ENCODE measurements at regions not wholly inside any gene's neighbourhood (a gene's known extent, or its start where the extent isn't known, plus 50 kb on each side); places are given as distances from the start of the nearest gene placed in this dataset.

- Histone ChIP-seq H3K79me2 (replicated peaks; ENCODE audit: insufficient read depth, low read length) (no peaks in the 10 kb centered on the region), H3K4me3 (ENCODE audit: low read length) (no peak overlapping the region), H3K4me2 (ENCODE audit: low read length) (no peak overlapping the region), H4K20me1 (ENCODE audit: insufficient read depth) (no peaks in the 10 kb centered on the region), H3K9ac (ENCODE audit: low read length) (no peak overlapping the region), H3K9me2 (ENCODE audit: insufficient read depth, low read length) (no peaks in the 10 kb centered on the region), H3K27ac (ENCODE audit: low read length) (peak overlapping the region; percentile 19), H3K27me3 (ENCODE audit: insufficient read depth, low read depth, low read length) (no peaks in the 10 kb centered on the region), H3F3A (ENCODE audit: insufficient read depth, low read length, poor library complexity, severe bottlenecking) (peaks cover 4% of the 10 kb centered on the region), H3K36me3 (ENCODE audit: insufficient read depth, low read length) (no peaks in the 10 kb centered on the region), H2AFZ (ENCODE audit: low read depth, low read length) (no peak overlapping the region), H3K9me3 (ENCODE audit: low read length) (no peaks in the 10 kb centered on the region)
- TF ChIP-seq MXI1 (conservative IDR thresholded peaks at IDR 0.05; ENCODE audit: poor library complexity, severe bottlenecking) (no peak), REST (IDR thresholded peaks at IDR 0.05; ENCODE audit: borderline replicate concordance) (no peak), TAF1 (IDR thresholded peaks at IDR 0.05; ENCODE audit: low read depth) (no peak), EZH2 (IDR thresholded peaks at IDR 0.05; ENCODE audit: borderline replicate concordance, insufficient read depth, low read length, poor library complexity, severe bottlenecking) (no peak), SMC3 (conservative IDR thresholded peaks at IDR 0.05; ENCODE audit: poor library complexity) (no peak), EP300 (conservative IDR thresholded peaks at IDR 0.05; ENCODE audit: poor library complexity, severe bottlenecking) (no peak), RAD21 (conservative IDR thresholded peaks at IDR 0.05) (no peak), POLR2AphosphoS5 (IDR thresholded peaks at IDR 0.05) (no peak)
- TF ChIP-seq, protein P1, sequence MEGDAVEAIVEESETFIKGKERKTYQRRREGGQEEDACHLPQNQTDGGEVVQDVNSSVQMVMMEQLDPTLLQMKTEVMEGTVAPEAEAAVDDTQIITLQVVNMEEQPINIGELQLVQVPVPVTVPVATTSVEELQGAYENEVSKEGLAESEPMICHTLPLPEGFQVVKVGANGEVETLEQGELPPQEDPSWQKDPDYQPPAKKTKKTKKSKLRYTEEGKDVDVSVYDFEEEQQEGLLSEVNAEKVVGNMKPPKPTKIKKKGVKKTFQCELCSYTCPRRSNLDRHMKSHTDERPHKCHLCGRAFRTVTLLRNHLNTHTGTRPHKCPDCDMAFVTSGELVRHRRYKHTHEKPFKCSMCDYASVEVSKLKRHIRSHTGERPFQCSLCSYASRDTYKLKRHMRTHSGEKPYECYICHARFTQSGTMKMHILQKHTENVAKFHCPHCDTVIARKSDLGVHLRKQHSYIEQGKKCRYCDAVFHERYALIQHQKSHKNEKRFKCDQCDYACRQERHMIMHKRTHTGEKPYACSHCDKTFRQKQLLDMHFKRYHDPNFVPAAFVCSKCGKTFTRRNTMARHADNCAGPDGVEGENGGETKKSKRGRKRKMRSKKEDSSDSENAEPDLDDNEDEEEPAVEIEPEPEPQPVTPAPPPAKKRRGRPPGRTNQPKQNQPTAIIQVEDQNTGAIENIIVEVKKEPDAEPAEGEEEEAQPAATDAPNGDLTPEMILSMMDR (IDR thresholded peaks at IDR 0.05; ENCODE audit: poor library complexity, severe bottlenecking): no peak
These were observed 1120.7 kb downstream of the DIAPH3 start for GRCh38 chr13:59043016-59043415.

GRCh38 chr13:59047546-59047945, 1116.2 kb downstream of the DIAPH3 start:
- Histone ChIP-seq H3F3A (ENCODE audit: insufficient read depth, low read length, poor library complexity, severe bottlenecking) (no peaks in the 10 kb centered on the region), H3K27me3 (ENCODE audit: insufficient read depth, low read depth, low read length) (no peaks in the 10 kb centered on the region), H3K79me2 (replicated peaks; ENCODE audit: insufficient read depth, low read length) (no peaks in the 10 kb centered on the region), H3K9me3 (ENCODE audit: low read length) (no peaks in the 10 kb centered on the region), H3K27ac (ENCODE audit: low read length) (no peak overlapping the region), H3K9me2 (ENCODE audit: insufficient read depth, low read length) (no peaks in the 10 kb centered on the region), H3K36me3 (ENCODE audit: insufficient read depth, low read length) (no peaks in the 10 kb centered on the region), H3K9ac (ENCODE audit: low read length) (no peak overlapping the region), H2AFZ (ENCODE audit: low read depth, low read length) (no peak overlapping the region), H4K20me1 (ENCODE audit: insufficient read depth) (no peaks in the 10 kb centered on the region), H3K4me2 (ENCODE audit: low read length) (no peak overlapping the region), H3K4me3 (ENCODE audit: low read length) (no peak overlapping the region)
- TF ChIP-seq REST (IDR thresholded peaks at IDR 0.05; ENCODE audit: borderline replicate concordance) (no peak), POLR2AphosphoS5 (IDR thresholded peaks at IDR 0.05) (no peak), SMC3 (conservative IDR thresholded peaks at IDR 0.05; ENCODE audit: poor library complexity) (no peak), TAF1 (IDR thresholded peaks at IDR 0.05; ENCODE audit: low read depth) (no peak), RAD21 (conservative IDR thresholded peaks at IDR 0.05) (no peak), EP300 (conservative IDR thresholded peaks at IDR 0.05; ENCODE audit: poor library complexity, severe bottlenecking) (no peak), MXI1 (conservative IDR thresholded peaks at IDR 0.05; ENCODE audit: poor library complexity, severe bottlenecking) (no peak)
